ENCODE measurements at regions not wholly inside any gene's neighbourhood (a gene's known extent, or its start where the extent isn't known, plus 50 kb on each side); places are given as distances from the start of the nearest gene placed in this dataset.

- Mint-ChIP-seq H3K36me3 (ENCODE audit: low read depth) (no peaks in the 10 kb centered on the region), H3K4me3 (no peak overlapping the region), H3K27ac (no peak overlapping the region), H3K27me3 (ENCODE audit: low read depth, poor library complexity) (peaks cover 12% of the 10 kb centered on the region), H3K9me3 (no peaks in the 10 kb centered on the region), H3K4me1 (no peaks in the 10 kb centered on the region)
- DNase-seq = no peak
- TF ChIP-seq CTCF (IDR thresholded peaks at IDR 0.05) = no peak
Measured at GRCh38 chr5:74156728-74157383, 483.7 kb downstream of the ENC1 start.

- Mint-ChIP-seq H3K27me3 (ENCODE audit: low read depth, poor library complexity) (peaks cover 1% of the 10 kb centered on the region), H3K4me1 (no peaks in the 10 kb centered on the region), H3K4me3 (no peak overlapping the region), H3K27ac (no peak overlapping the region), H3K36me3 (ENCODE audit: low read depth) (no peaks in the 10 kb centered on the region), H3K9me3 (no peaks in the 10 kb centered on the region)
- no peak for DNase-seq
- no peak for TF ChIP-seq CTCF (IDR thresholded peaks at IDR 0.05)
Measured at GRCh38 chr5:74155501-74155900, 485.0 kb downstream of the ENC1 start.

GRCh38 chr5:74154526-74154925, 486.0 kb downstream of the ENC1 start:
- no peaks in the 10 kb centered on the region for H3K9me3 Mint-ChIP-seq
- no peak overlapping the region for H3K4me3 Mint-ChIP-seq
- H3K27me3 Mint-ChIP-seq (ENCODE audit: low read depth, poor library complexity) = no peaks in the 10 kb centered on the region
- no peak for TF ChIP-seq CTCF (IDR thresholded peaks at IDR 0.05)
- H3K36me3 Mint-ChIP-seq (ENCODE audit: low read depth) = no peaks in the 10 kb centered on the region
- DNase-seq = no peak
- no peak overlapping the region for H3K27ac Mint-ChIP-seq
- H3K4me1 Mint-ChIP-seq = no peaks in the 10 kb centered on the region

- Mint-ChIP-seq H3K27ac (no peak overlapping the region), H3K4me3 (no peak overlapping the region), H3K9me3 (no peaks in the 10 kb centered on the region), H3K27me3 (ENCODE audit: low read depth, poor library complexity) (no peaks in the 10 kb centered on the region), H3K4me1 (no peaks in the 10 kb centered on the region), H3K36me3 (ENCODE audit: low read depth) (no peaks in the 10 kb centered on the region)
- TF ChIP-seq CTCF (IDR thresholded peaks at IDR 0.05) = no peak
- no peak for DNase-seq
Measured at GRCh38 chr5:74153255-74153790, 487.2 kb downstream of the ENC1 start.

- no peak for TF ChIP-seq CTCF (IDR thresholded peaks at IDR 0.05)
- H3K4me1 Mint-ChIP-seq = no peaks in the 10 kb centered on the region
- H3K36me3 Mint-ChIP-seq (ENCODE audit: low read depth) = no peaks in the 10 kb centered on the region
- H3K9me3 Mint-ChIP-seq = no peaks in the 10 kb centered on the region
- no peak overlapping the region for H3K27ac Mint-ChIP-seq
- no peaks in the 10 kb centered on the region for H3K27me3 Mint-ChIP-seq (ENCODE audit: low read depth, poor library complexity)
- DNase-seq = no peak
- no peak overlapping the region for H3K4me3 Mint-ChIP-seq
Measured at GRCh38 chr5:74152625-74153254, 487.8 kb downstream of the ENC1 start.

- H3K27me3 Mint-ChIP-seq (ENCODE audit: low read depth, poor library complexity) = no peaks in the 10 kb centered on the region
- H3K27ac Mint-ChIP-seq = no peak overlapping the region
- H3K9me3 Mint-ChIP-seq = no peaks in the 10 kb centered on the region
- no peaks in the 10 kb centered on the region for H3K36me3 Mint-ChIP-seq (ENCODE audit: low read depth)
- DNase-seq = no peak
- TF ChIP-seq CTCF (IDR thresholded peaks at IDR 0.05) = no peak
- H3K4me1 Mint-ChIP-seq = no peaks in the 10 kb centered on the region
- H3K4me3 Mint-ChIP-seq = no peak overlapping the region
Measured at GRCh38 chr5:74152136-74152535, 488.4 kb downstream of the ENC1 start.
